GM19023 (cell line): ENCODE measurements at regions not wholly inside any gene's neighbourhood (a gene's known extent, or its start where the extent isn't known, plus 50 kb on each side); places are given as distances from the start of the nearest gene placed in this dataset.

Experiments used
- ATAC-seq: cut with Tn5 transposase; IDR thresholded peaks from one replicate; pipeline ENCODE4 v1.9.1; 2021; ENCODE audit warnings: mild to moderate bottlenecking, moderate library complexity; ENCODE audit not compliant: unreplicated experiment

- peak; percentile 43 for ATAC-seq
Measured at GRCh38 chr3:160129459-160130061, 95.7 kb upstream of the C3orf80 start.

GRCh38 chr3:160130071-160130470, 95.2 kb upstream of the C3orf80 start:
- ATAC-seq = no peak

- no peak for ATAC-seq
Measured at GRCh38 chr3:160130950-160131349, 94.3 kb upstream of the C3orf80 start.

DNA sequence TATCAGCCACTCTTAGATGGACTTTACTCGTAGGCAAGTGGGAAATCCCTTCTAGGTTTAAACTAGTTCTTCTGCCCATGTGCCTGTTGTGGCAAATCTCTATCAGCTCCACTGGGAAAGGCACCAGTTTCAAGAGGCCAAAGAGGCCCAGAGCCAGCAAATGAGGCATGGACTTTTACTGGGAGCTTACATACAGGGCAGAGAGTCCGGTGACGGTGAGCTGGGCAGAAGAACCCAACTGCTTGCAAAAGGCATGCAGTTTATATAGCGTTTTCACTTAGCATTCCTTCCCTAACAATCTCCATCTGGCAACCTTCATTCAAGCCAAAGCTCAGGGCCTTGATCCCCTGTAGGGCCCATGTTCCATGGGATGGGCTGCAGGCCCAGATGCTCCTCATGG, 93.0 kb upstream of the C3orf80 start:
- ATAC-seq = no peak

DNA sequence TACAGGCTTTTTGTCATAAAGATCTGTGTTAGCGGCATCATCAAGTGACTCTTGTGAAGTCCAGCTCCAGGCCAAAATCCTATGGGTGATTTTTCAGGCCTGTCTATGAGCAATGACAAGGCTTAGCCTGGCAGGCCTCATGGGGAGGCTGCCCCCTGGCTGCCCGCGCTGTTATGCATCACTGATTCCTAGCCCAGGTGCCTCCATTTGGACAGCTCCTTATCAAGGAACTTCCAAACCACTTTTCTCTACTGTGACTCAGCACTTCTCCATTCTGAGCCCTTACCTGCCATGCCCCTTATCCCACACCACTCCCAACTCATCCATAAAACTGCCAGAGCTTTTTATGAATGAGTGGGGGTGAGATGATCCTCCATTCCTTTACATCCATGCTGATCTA, 91.5 kb upstream of the C3orf80 start:
- no peak for ATAC-seq

DNA sequence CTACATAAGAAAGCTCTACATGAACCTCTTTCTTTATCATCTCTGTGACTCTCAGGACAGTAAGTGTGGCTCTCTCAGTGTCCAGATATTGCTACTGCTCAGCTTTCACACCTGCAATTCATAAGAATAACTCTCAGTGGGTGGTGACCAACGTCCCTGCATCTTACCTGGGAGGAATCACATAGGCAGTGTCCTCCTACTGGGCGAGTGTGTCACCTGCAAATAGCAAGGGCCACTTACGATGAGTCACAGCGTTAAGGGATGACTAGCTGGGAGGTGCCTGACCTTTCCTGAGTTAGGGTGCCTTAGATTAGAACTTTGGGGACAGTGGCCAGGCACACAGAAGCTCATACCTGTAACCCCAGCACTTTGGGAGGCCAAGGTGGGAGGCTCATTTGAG, 90.8 kb upstream of the C3orf80 start:
- no peak for ATAC-seq

DNA sequence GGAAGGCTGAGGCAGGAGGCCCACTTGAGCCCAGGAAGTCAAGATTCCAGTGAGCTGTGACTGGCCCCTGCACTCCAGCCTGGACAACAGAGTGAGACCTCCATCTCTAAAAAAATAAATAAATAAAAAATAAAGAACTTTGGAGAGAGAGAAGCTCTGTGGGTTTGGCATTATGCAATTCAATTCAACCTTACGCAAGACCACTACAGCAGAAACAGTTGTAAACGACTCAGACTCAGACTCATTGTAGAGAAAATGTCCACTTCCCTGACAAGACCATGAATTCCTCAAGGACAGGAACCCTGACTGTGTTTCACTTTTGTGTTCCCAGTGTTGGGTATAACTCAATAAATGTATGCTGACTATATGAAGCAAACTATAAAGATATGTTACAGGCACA, 90.3 kb upstream of the C3orf80 start:
- no peak for ATAC-seq

- peak; percentile 30 for ATAC-seq
Measured at GRCh38 chr3:160135851-160136250, 89.4 kb upstream of the C3orf80 start.

DNA sequence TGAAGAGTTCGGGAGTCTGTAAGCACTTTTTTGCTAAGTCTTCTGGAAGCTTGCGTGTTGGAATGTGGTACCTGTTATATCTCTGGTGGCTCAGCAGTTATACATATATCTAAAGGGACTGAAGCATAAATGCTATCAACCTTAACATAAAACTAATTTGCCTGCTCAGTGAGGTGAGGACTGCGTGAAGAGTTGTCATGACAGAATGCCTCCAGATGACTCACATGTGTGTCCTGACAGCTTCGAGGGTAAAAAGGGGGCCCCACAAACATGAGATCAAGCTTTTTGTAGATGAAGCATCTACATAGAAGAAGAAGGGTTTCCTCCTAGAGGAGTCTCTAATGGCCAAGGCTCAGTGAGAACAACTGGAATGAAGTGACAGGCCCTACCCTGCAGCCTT, 88.8 kb upstream of the C3orf80 start:
- ATAC-seq = peak; percentile 43

DNA sequence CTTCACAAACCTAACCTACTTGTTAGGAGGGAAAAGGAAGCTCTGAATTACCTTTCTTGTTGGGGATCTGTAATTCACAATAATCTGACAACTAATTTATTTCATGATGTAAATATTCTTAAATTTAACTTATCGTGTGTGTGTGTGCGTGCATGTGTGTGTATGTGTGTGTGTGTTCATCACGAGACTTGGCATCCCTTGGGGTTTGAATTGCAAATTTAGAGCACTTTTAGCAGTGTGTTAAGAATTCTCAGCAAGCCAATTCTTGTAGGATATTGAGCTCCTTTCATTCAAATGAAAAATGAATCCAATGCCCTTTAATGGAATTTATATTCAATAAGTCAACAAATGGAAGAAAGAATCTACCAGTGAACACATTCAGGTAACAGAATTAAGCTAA, 85.9 kb upstream of the C3orf80 start:
- ATAC-seq = no peak

DNA sequence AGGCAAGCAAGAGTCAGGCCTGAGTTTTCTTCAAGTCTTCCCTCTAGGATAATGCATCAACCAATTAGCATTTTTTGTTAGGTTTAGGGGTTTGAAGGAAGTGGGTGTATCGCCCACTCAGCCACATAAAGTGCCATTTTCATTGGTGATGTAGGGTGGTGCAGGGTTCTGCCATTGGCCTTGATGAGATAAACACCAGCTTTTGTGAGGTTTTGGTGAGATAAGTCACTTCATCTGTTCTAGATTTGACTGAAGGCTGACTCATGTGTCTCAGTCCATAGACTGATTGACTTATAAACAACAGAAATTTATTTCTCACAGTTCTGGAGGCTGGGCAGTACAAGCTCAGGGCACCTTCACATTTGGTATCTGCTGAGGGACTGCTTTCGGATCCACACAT, 84.5 kb upstream of the C3orf80 start:
- peak; percentile 45 for ATAC-seq

- no peak for ATAC-seq
Measured at GRCh38 chr3:160141485-160142185, 83.6 kb upstream of the C3orf80 start.

DNA sequence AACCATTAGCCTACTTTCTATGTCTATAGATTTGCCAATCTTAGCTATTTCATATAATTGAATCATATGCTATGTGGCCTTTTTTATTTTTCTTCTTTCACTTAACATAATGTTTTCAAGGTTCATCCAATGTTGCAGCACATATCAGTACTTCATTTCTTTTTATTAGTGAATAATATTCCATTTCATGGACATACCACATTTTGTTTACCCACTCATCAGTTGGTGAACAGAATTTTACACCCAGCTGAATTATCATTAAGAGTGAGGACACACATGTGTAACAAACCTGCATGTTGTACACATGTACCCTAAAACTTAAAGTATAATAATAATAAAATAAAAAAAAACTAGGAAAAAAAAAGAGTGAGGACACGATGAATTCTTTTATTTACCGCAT, 81.7 kb upstream of the C3orf80 start:
- ATAC-seq = no peak

DNA sequence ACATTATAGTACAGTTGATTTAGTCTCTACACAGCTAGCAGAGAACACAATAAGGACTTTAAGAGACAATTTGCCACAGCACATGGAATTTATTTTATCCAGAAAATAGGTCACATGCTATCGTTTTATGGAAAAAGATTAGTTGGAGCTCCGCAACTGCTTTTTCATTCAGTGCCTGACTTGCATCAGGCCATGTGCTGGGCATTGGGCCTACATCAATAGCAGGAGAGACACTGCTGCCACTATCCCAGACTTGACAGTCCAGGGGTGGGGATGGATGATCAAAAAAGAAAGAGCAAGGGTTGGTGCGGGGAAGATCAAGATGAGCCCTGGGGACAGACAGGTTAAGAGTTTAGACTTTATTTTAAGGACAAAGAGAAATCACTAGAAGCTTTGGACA, 75.2 kb upstream of the C3orf80 start:
- no peak for ATAC-seq

- no peak for ATAC-seq
Measured at GRCh38 chr3:160150525-160150924, 74.7 kb upstream of the C3orf80 start.

DNA sequence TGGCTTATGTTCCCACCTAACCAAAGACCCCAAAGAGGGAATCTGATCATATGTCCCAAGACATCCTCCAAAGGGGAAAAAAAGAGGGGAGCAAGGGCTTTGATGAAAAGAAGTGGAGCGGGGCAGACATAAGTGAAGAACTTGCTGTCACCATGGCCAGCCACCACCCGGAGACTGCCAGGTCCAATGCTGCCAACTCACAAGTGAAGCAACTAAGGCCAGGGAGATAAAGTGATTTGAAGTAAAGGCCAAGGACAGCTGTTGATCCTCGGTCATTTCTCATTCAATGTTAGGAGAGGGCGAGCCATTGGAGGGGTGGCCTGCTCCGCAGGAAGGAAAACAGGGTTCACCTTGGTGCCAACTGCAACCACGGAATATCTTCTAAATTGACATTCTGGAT, 72.6 kb upstream of the C3orf80 start:
- ATAC-seq = no peak

DNA sequence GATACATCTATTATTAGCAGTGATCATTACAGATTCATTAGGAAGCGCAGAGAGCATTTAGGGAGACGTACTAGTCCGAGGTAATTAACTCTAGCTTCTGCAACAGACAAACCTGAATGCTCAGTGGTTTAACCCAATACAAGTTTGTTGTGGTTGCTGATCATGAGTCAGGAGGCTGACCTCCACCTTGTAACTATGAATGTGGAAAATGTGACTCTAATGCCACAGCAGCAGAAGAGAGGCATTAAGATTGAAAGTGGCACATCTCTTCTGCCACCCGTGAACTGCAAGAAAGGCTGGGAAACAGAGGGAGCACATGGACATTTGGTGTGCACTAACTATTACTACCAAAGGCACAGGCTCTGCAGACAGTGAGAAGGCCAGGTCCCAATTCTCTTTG, 71.2 kb upstream of the C3orf80 start:
- ATAC-seq = no peak

DNA sequence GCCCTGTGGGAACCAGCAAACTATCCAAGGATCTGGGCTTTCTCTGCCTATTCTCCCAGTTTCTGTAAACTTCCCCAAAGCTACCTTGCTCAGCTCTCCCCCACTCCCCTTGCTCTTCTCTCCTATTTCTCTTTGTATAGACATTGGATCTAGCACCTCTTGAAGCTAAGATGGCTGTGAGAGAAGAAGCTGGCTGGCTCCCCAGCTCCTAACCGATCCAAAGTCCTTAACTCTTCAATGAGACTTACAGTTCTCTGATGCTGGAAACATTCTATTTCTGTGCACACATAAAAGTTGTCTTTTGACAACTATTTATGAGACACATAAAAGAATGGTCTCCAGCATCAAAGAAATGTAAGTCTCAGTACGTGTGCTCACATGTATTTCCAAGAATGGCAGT, 70.6 kb upstream of the C3orf80 start:
- no peak for ATAC-seq

DNA sequence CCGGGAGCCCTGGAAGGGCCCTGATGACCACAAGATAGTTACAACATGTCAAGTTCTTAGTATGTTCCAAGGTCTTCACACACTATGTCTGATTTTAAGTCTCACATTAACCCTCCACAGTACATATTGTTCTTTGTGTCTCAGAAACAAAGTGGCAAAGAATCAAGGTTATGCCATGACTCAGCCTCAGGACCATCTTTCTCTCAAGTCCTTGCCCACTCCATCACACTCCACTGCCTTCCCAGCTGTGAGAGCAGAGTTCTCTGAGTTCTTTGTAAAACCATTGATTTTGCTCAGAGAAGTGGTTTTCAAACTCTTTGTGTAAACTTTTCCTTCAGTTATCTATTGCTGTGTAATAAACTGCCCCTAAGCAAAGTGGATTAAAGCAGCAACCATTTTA, 67.9 kb upstream of the C3orf80 start:
- no peak for ATAC-seq

DNA sequence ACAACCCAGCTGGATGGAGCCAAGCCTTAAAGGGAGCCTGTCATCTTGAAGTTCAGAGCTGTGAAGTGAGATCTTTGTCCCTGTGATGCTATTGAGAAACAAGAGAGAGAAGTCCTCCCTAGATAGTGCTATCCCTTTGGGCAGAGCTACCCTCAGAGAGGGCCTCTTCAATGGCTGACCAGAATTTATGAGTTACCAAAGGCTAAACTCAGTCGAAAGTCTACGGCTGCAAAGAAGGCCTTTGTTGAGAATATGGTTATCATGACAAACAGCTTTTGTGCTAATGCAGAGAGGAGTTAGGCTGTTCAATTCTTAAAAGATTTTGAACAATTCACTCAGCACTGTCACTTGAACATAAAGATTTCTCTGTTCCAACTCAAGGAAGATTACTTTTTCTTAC, 65.9 kb upstream of the C3orf80 start:
- no peak for ATAC-seq

GRCh38 chr3:160159806-160160205, 65.4 kb upstream of the C3orf80 start:
- no peak for ATAC-seq

DNA sequence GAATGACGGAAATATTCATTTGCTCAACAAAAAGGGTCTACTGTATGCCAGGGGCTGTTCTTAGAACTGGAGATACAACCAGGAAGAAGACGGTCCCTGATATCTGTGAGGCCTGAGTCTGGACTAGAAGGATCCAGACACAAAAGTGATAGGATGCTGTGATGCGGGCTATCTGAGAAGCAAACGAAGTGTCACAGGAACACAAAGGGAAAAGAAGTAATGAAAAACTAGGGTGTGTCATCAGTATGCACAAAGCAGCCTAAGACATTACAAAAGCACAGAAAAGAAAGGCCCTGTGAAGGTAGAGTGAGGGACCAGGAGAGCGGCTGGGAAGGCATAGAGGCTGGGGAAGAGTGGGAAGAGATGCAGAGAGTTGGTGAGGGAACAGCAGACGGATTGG, 63.3 kb upstream of the C3orf80 start:
- ATAC-seq = no peak

DNA sequence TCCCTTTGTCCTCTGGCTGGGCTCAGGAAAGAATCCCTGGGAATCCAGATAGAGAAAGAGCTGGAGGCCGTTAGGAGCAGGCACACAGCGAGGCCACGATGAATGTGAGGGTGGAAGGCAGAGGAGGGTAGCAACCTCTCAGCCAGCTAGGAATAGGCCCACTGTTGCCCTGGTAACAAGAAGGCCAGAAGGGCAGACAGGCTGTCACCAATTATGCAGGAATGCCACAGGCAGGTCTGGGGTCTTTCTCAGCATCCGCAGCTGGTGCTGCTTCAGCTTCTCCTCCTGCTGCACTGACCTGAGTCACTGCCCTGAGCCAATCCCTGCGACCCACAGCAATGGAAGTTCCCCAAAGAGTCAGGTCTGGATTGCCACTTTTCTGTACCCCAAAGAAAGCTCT, 62.8 kb upstream of the C3orf80 start:
- ATAC-seq = no peak
